Inferior parietal cortex (tissue), 1 donor: ENCODE measurements at regions not wholly inside any gene's neighbourhood (a gene's known extent, or its start where the extent isn't known, plus 50 kb on each side); places are given as distances from the start of the nearest gene placed in this dataset.
A peak's percentile ranks its signal among the peaks of the same experiment; 100 is the strongest.
"Not testable (repeated sequence)": the region's sequence is repeated elsewhere in the genome, so short reads cannot be mapped to it uniquely, and the experiment has no call there.

Source experiments
- DNase-seq: peaks from one replicate; pipeline ENCODE4 v3.0.0-alpha.2; 2016; ENCODE audit errors: extremely low spot score

DNA sequence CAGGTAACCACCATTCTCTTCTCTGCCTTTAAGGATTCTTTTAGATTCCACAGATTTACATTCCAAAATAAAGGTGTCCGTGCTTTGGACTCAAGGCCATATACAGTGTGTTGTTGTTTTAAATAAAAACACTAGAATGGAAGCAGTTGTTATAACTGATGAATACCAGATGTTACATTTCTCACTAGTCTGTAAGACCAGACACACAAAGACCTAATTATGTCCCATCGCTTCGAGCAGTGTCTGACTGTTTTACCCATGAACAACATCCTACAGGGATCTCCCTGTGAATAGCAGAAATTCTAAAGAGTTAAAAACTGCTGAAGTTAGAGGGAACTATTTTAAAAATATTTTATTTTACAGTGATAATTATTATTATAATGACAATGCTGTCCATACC lies 574.7 kb upstream of the ZP4 start:
- DNase-seq: no peak

GRCh38 chr1:238458899-238459298 lies 568.2 kb upstream of the ZP4 start:
- no peak for DNase-seq

DNA sequence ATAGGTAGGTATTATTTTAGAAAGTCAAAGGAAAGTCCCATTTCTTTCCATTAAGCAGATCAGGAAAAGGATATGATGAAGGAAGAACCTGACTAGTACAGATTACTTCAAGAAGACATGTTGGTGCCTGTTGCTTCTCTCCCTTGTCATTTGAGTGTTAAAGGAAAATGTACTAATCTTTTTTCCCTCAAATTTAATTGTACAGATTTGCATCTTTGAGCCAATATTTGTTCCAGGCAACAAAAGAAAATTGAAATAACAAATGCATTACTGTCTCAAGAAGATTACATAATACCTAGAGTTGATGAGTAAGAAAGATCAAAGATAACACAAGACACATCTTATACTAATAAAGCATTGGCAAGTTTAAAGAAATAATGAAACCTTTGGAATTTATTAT lies 566.9 kb upstream of the ZP4 start:
- no peak for DNase-seq

DNA sequence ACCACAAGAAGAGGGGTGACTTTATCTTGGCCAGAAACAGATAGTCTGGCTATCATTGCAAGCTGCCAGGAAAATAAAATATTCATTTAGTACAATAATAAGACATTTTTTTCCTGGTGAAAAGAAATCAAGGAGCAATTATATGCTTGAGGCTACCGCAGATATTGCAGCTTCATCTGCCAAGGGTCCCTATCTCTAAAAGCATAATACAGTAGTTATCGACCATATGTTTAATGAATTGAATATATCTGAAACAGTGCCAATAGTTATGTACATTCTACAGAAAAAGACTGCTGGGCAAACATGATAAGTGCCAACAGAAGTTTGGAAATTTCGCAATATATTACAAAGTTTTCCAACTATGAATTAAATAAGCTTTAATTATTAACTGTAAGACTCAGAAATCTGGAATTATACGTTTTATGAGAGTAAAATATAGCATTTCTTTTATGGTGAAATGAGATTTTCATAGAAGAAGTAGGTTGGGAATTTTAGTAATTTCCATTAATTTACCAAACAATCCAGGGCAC lies 561.1 kb upstream of the ZP4 start:
- DNase-seq: no peak

DNA sequence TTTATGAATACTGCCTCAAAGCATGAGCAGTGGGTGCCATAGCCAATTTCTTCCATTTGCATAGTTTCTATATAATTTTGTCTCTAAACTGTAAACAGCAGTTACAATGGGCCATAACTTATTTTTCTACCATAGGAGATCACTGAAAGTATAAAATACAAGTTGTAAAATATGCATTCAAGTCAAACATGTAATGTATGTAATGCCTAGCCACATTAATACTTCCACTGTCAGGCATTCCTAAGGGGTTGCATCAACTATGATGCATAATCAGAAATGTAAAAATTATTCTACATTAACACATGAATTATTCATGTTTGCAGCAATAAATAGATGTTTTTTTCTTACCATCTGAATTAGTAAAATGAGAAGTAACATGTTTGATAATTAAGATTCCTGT lies 560.3 kb upstream of the ZP4 start:
- DNase-seq: no peak

DNA sequence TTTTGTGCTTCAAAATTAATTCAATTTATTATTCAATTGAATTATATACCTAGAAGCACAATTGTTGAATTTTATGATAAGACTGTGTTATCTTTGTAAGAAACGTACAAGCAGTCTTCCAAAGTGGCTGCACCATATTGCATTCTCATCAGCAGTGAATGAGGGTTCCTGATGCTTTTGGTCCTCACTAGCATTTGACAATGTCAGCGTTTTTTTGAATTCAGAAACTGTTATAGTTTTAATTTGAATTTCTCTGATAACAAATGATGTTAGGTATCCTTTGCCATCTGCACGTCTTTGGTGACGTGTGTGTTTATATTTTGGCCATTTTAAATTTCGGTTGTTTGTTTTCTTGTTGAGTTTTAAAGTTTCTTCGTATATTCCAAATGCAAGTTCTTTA lies 553.0 kb upstream of the ZP4 start:
- DNase-seq: no peak

- no peak for DNase-seq
Observed at GRCh38 chr1:238439511-238439910, 548.8 kb upstream of the ZP4 start.

GRCh38 chr1:238438311-238439270 lies 547.9 kb upstream of the ZP4 start:
- no peak for DNase-seq

DNA sequence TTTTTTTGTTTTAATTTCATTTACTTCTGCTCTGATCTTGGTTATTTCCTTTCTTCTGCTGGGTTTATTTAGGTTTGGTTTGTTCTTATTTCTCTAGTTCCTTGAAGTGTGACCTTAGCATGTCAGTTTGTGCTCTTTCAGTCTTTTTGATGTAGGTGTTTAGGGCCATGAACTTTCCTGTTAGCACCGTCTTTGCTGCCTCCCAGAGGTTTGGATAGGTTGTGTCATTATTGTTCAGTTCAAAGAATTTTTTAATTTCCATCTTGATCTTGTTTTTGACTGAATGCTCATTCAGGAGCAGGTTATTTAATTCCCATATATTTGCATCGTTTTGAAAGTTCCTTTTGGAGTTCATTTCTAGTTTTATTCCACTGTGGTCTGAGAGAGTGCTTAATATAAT lies 539.0 kb upstream of the ZP4 start:
- DNase-seq: not testable (repeated sequence)

GRCh38 chr1:238419209-238419608 lies 528.5 kb upstream of the ZP4 start:
- DNase-seq: no peak

DNA sequence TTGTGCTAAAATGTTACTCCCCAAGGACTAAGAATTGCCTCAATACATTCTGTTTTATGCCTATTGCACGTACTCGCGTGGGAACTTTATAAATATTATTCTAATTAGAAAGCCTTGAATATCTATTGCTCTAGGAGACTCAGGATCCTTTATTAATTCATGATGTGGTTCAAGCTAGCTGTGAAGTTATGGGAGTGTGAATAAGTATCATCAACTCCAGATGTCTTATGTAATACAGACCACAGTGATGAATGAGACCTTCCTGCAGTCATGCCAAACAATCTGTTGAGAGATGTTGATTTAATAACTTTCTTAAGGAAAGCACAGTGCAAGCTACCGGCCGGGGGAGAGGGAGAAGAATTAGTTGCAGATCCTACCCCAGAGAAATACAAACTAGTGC lies 519.2 kb upstream of the ZP4 start:
- DNase-seq: no peak

DNA sequence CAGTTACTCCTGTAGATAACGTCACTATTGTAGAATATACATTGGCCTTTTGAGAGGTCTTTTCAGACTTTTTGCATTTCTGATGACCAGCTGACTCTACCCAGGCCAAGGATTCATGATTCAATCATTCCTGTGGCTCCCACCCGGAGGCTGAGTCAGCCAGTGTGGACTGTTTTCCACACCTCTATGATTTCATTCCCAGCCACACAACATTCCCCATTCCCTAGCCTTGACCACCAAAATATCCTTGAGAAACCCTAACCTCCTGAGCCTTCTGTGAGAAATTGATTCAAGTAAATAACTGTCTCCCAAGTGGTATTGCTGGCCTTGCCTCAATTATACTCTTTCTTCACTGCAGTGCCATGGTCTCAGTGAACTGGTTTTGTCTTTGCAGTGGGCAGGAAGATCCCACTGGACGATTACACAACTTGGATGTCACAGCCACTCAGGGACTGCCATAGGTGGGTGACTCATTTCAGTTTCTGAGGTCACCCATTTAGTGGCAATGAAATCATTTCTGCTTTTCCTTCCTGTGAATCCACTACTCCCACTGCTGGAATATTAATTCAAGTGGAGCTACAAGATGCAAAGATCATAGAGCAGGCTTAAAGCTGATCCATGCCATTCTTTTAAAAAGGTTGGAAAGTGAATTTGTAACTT lies 518.6 kb upstream of the ZP4 start:
- no peak for DNase-seq

GRCh38 chr1:238408737-238409136 lies 518.0 kb upstream of the ZP4 start:
- DNase-seq: no peak

- DNase-seq: peak; percentile 55
Observed at GRCh38 chr1:238406098-238406860, 515.6 kb upstream of the ZP4 start.

GRCh38 chr1:238404921-238405320 lies 514.2 kb upstream of the ZP4 start:
- peak; percentile 35 for DNase-seq

DNA sequence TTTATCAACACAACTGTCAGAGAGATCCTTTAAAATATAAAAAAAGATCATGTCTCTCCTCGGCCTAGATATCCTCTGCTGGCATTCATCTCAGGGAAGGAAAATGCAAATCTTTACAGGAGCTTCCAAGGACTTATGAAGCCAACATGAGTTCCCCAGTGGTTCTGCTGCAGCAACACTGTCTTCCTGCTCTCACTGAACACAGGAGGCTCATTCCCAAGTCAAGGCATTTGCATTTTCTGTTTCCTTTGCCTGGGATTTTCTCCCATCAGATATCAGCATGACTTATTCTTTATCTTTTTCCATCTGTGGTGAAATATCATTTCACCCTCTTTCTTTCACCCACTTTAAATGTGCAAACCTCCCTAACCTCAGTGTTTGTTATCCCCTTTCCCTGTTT lies 513.8 kb upstream of the ZP4 start:
- DNase-seq: no peak

DNA sequence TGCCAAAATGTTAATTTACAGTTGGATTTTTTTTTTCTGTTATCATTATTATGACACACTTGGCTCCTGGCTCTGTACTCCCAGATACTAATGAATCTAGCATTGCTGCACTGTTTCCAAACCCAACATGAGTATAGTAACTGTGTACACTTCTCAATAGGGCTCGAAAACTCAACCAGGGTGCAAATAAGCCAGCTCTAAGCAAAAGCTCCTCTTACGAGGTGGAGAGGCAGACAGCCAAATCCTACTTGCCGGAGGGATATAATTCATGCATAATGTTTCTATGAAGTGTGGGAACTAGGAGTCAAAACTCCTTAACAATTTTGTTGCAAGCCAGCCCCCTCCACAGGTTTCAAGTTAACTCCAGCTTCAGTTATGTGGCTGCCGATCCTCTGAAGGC lies 510.4 kb upstream of the ZP4 start:
- no peak for DNase-seq

DNA sequence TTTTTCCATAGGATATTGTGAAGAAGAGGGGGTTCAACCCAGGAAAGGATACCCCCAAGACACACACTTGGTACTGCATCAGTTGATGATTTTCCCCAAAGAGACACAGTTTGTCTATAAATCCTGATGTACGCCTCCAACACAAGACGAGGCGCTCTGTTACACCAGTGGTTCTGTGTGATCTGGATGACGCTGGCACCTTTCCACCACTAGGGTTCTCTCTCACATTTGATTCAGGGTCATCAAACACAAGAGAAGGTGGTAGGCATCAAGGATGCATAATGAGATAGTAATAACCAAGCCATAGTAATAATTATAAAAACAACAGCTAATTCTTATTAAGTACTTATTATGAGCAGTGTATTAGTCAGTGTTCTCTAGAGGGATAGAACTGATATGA lies 508.8 kb upstream of the ZP4 start:
- DNase-seq: no peak

GRCh38 chr1:238396140-238396539 lies 505.4 kb upstream of the ZP4 start:
- no peak for DNase-seq

DNA sequence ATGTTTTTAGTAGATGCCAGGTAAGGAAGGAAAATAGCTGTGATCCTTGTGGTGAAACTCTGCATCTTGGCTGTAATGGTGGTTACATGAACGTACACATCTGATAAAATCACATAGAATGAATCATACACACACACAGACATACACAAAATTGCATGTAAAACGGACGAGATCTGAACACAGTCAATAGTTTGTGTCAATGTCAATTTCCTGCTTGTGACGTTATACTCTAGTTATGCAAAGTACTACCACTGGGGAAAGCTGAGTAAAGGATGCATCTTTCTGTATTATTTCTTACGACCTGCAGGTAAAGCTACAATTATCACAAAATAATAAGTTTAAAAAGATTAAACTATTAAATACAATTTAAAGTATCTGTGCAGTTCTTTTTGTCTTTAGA lies 493.7 kb upstream of the ZP4 start:
- no peak for DNase-seq

GRCh38 chr1:238380167-238380566 lies 489.4 kb upstream of the ZP4 start:
- no peak for DNase-seq

- not testable (repeated sequence) for DNase-seq
Observed at GRCh38 chr1:238379446-238379845, 488.7 kb upstream of the ZP4 start.
